ENCODE measurements at regions not wholly inside any gene's neighbourhood (a gene's known extent, or its start where the extent isn't known, plus 50 kb on each side); places are given as distances from the start of the nearest gene placed in this dataset.

DNA sequence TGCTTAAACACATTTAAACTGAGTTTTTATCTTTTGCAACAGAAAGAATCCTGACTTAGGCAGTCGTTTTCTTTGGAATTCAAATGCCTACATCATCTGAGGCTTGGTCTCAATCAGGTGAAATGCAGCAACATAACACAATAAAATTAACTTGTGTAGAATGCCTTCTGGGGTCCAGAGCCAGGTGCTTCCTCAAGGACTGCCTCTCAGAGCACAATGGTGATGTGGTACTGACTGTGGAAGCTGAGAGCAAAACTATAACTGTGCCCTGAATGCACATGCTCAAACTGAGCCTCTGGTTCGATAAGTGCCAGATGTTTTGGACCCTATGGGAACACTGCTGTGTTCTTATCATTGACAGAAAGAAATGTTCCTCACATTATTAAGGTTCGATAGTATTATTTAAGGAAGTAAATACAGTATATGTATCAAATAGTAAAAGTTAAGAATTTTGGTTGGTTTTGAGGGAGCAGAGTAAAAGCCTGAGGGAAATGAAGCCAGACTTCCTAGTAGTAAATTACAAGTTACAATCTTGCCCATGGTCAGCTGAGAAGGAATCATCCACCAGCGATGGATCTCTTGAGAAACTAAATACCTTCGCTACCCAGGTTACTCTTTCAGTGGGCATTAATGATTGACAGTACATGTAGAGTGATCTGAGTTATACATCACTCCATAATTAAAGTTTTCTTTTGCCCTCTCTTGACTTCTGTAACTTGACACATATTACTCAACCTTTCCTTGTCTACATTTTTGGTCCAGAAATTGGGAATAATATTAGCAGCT, 122.9 kb upstream of the ATP2B1 start:
- H3K4me3 ChIP-seq = no peak overlapping the region
- H3K36me3 ChIP-seq = no peaks in the 10 kb centered on the region
- no peak for ATAC-seq
- no peak overlapping the region for H3K27ac ChIP-seq
- TF ChIP-seq, protein P1, sequence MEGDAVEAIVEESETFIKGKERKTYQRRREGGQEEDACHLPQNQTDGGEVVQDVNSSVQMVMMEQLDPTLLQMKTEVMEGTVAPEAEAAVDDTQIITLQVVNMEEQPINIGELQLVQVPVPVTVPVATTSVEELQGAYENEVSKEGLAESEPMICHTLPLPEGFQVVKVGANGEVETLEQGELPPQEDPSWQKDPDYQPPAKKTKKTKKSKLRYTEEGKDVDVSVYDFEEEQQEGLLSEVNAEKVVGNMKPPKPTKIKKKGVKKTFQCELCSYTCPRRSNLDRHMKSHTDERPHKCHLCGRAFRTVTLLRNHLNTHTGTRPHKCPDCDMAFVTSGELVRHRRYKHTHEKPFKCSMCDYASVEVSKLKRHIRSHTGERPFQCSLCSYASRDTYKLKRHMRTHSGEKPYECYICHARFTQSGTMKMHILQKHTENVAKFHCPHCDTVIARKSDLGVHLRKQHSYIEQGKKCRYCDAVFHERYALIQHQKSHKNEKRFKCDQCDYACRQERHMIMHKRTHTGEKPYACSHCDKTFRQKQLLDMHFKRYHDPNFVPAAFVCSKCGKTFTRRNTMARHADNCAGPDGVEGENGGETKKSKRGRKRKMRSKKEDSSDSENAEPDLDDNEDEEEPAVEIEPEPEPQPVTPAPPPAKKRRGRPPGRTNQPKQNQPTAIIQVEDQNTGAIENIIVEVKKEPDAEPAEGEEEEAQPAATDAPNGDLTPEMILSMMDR (IDR thresholded peaks at IDR 0.05) = no peak
- no peak for TF ChIP-seq POLR2A (IDR thresholded peaks at IDR 0.05)
- H3K4me1 ChIP-seq = no peaks in the 10 kb centered on the region
- WGBS, 4 donors = 69 to 81% (median 75%) methylated on average over 5 of the region's 5 CpGs
- intact Hi-C loops (cut with DNase I) = no loop called here
- H3K9me3 ChIP-seq = no peaks in the 10 kb centered on the region
- H3K27me3 ChIP-seq = peaks cover 0 to 5% (median 0%) of the 10 kb centered on the region in 9 donors
- DNase-seq = no peak

DNA sequence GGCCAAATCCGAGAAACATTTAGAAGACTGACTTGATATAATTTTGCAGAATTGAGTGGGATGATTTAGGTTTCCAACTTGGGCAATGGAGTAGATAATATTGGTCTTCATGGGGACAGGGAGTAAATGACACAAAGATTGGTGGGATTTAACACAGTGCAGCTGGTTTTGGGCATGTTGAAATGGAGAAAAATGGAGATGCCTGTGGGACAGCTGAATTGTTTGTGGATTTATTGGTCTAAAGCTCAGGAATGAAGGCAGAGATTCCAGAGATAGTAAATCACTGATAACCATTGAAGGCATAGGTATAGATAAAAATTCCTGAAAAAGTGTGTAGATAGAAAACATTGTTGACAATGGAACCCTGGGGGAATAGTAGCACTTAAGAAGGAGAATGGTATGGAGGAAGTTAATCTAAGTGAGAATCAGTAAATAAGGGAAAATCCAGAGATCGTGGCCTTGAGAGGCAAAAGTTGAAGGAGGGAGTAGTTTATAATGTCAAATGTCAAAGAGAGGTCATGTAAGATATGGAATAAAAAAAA, 120.9 kb upstream of the ATP2B1 start:
- 81 to 87% (median 85%) methylated on average over 2 of the region's 2 CpGs for whole genome bisulfite sequencing, 4 donors
- intact Hi-C loops (cut with DNase I) = no loop called here
- no peak for DNase-seq

DNA sequence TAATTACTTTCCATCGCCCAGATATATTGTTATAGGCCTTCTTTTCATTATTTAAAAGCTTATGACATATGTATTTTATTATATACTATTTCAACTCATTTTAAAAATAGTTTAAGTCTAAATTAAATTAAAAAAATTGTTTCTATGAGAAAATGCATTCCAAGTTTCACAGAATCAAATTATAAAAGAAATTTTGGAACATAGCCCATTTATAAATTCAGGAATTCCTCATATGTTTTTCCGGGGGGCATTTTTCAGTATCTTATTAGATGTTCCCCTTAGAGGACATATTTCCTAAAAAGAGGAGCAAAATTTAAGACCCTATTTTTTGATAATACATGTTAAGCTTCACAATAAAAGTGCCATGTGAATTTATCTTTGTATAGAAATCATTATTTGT, 119.9 kb upstream of the ATP2B1 start:
- TF ChIP-seq, protein P1 (IDR thresholded peaks at IDR 0.05) = no peak
- no peak for TF ChIP-seq POLR2A (IDR thresholded peaks at IDR 0.05)
- H3K36me3 ChIP-seq = no peaks in the 10 kb centered on the region
- peaks cover 0 to 5% (median 0%) of the 10 kb centered on the region in 9 donors for H3K27me3 ChIP-seq
- no peaks in the 10 kb centered on the region for H3K9me3 ChIP-seq
- 85 to 95% (median 88%) methylated on average over 2 of the region's 2 CpGs for WGBS, 4 donors
- no peaks in the 10 kb centered on the region for H3K4me1 ChIP-seq
- H3K4me3 ChIP-seq = no peak overlapping the region
- intact Hi-C loops (cut with DNase I) = no loop called here
- no peak for DNase-seq
- H3K27ac ChIP-seq = no peak overlapping the region
- ATAC-seq = no peak

More for the DNA sequence above, 120.9 kb upstream of the ATP2B1 start:
- no peak for ATAC-seq
- no peaks in the 10 kb centered on the region for H3K9me3 ChIP-seq
- peaks cover 0 to 5% (median 0%) of the 10 kb centered on the region in 9 donors for H3K27me3 ChIP-seq
- H3K4me1 ChIP-seq = no peaks in the 10 kb centered on the region
- H3K4me3 ChIP-seq = no peak overlapping the region
- no peaks in the 10 kb centered on the region for H3K36me3 ChIP-seq
- H3K27ac ChIP-seq = no peak overlapping the region
- TF ChIP-seq, protein P1 (IDR thresholded peaks at IDR 0.05) = no peak
- TF ChIP-seq POLR2A (IDR thresholded peaks at IDR 0.05) = no peak

DNA sequence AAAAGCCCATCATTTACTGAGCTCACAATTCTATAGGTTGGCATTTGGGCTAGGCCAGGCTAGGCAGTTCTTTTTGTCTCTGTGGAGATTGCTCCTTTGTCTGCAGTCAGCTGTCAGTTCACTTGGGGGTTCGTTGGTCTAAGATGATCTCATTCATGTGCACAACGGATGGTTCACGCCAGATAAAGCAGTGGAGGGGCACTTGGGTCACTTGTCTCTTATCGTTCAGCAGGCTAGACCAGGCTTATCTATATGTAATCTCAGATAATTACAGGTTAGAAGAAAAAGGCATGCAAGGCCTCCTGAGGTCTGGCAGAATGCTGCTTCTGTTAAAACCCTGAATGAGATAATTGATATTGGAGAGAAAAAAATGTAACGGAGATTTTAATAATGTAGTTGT, 119.0 kb upstream of the ATP2B1 start:
- DNase-seq (no peak), ATAC-seq (no peak)
- TF ChIP-seq POLR2A (IDR thresholded peaks at IDR 0.05) = no peak
- Histone ChIP-seq H3K4me3 (no peak overlapping the region), H3K9me3 (no peaks in the 10 kb centered on the region), H3K27ac (no peak overlapping the region), H3K4me1 (no peaks in the 10 kb centered on the region), H3K27me3 (peaks cover 0 to 5% (median 0%) of the 10 kb centered on the region in 9 donors), H3K36me3 (no peaks in the 10 kb centered on the region)
- 63 to 80% (median 74%) methylated on average over 5 of the region's 5 CpGs for WGBS, 4 donors
- intact Hi-C loops (cut with DNase I) = no loop called here

Data from heart left ventricle (tissue), 16 donors.